ENCODE measurements at regions not wholly inside any gene's neighbourhood (a gene's known extent, or its start where the extent isn't known, plus 50 kb on each side); places are given as distances from the start of the nearest gene placed in this dataset.

GRCh38 chr11:69380921-69381581 is 87.1 kb downstream of the MYEOV start:
- TF ChIP-seq FOXP2 (optimal IDR thresholded peaks at IDR 0.05; ENCODE audit: control extremely low read depth, extremely low read length, insufficient read depth) (no peak), EZH2 (IDR thresholded peaks at IDR 0.05) (no peak), POLR2AphosphoS5 (IDR thresholded peaks at IDR 0.05; ENCODE audit: borderline replicate concordance, low read depth, low read length) (no peak)
- Histone ChIP-seq H3K9ac (ENCODE audit: insufficient read length) (no peak overlapping the region), H3K27ac (no peak overlapping the region), H3K4me3 (no peak overlapping the region), H3K9me3 (ENCODE audit: low read depth, low read length) (no peaks in the 10 kb centered on the region), H3K36me3 (ENCODE audit: insufficient read depth, low read length) (no peaks in the 10 kb centered on the region)
- no peak for DNase-seq (ENCODE audit: low read depth, low spot score)

GRCh38 chr11:69381681-69382130 is 87.8 kb downstream of the MYEOV start:
- Histone ChIP-seq H3K27ac (no peak overlapping the region), H3K4me3 (no peak overlapping the region), H3K9me3 (ENCODE audit: low read depth, low read length) (no peaks in the 10 kb centered on the region), H3K36me3 (ENCODE audit: insufficient read depth, low read length) (no peaks in the 10 kb centered on the region), H3K9ac (ENCODE audit: insufficient read length) (no peak overlapping the region)
- TF ChIP-seq EZH2 (IDR thresholded peaks at IDR 0.05) (no peak), POLR2AphosphoS5 (IDR thresholded peaks at IDR 0.05; ENCODE audit: borderline replicate concordance, low read depth, low read length) (no peak), FOXP2 (optimal IDR thresholded peaks at IDR 0.05; ENCODE audit: control extremely low read depth, extremely low read length, insufficient read depth) (no peak)
- no peak for DNase-seq (ENCODE audit: low read depth, low spot score)

- DNase-seq (ENCODE audit: low read depth, low spot score), result no peak
- H3K36me3 ChIP-seq (ENCODE audit: insufficient read depth, low read length), result no peaks in the 10 kb centered on the region
- H3K9me3 ChIP-seq (ENCODE audit: low read depth, low read length), result no peaks in the 10 kb centered on the region
- H3K4me3 ChIP-seq, result no peak overlapping the region
- TF ChIP-seq EZH2 (IDR thresholded peaks at IDR 0.05) (no peak), POLR2AphosphoS5 (IDR thresholded peaks at IDR 0.05; ENCODE audit: borderline replicate concordance, low read depth, low read length) (peak; percentile 59; the same call in 1 of the 2 replicates)
- no peak overlapping the region for H3K27ac ChIP-seq
- H3K9ac ChIP-seq (ENCODE audit: insufficient read length), result no peak overlapping the region
These were observed 88.5 kb downstream of the MYEOV start for GRCh38 chr11:69382131-69383128.

GRCh38 chr11:69383372-69384250 is 89.7 kb downstream of the MYEOV start:
- Histone ChIP-seq H3K4me3 (no peak overlapping the region), H3K9ac (ENCODE audit: insufficient read length) (no peak overlapping the region), H3K27ac (no peak overlapping the region), H3K36me3 (ENCODE audit: insufficient read depth, low read length) (no peaks in the 10 kb centered on the region), H3K9me3 (ENCODE audit: low read depth, low read length) (no peaks in the 10 kb centered on the region)
- TF ChIP-seq POLR2AphosphoS5 (IDR thresholded peaks at IDR 0.05; ENCODE audit: borderline replicate concordance, low read depth, low read length), result no peak
- no peak for DNase-seq (ENCODE audit: low read depth, low spot score)

- H3K36me3 ChIP-seq (ENCODE audit: insufficient read depth, low read length), result no peaks in the 10 kb centered on the region
- H3K9ac ChIP-seq (ENCODE audit: insufficient read length), result no peak overlapping the region
- TF ChIP-seq POLR2AphosphoS5 (IDR thresholded peaks at IDR 0.05; ENCODE audit: borderline replicate concordance, low read depth, low read length) (no peak), FOXP2 (optimal IDR thresholded peaks at IDR 0.05; ENCODE audit: control extremely low read depth, extremely low read length, insufficient read depth) (no peak), EZH2 (IDR thresholded peaks at IDR 0.05) (no peak)
- no peak overlapping the region for H3K27ac ChIP-seq
- H3K9me3 ChIP-seq (ENCODE audit: low read depth, low read length), result no peaks in the 10 kb centered on the region; the same call in 1 of the 2 replicates
- DNase-seq (ENCODE audit: low read depth, low spot score), result no peak
- no peak overlapping the region for H3K4me3 ChIP-seq
These were observed 90.5 kb downstream of the MYEOV start for GRCh38 chr11:69384251-69385143.

GRCh38 chr11:69385144-69385820 is 91.3 kb downstream of the MYEOV start:
- no peak for TF ChIP-seq FOXP2 (optimal IDR thresholded peaks at IDR 0.05; ENCODE audit: control extremely low read depth, extremely low read length, insufficient read depth)
- no peak for TF ChIP-seq POLR2AphosphoS5 (IDR thresholded peaks at IDR 0.05; ENCODE audit: borderline replicate concordance, low read depth, low read length)
- no peak for TF ChIP-seq EZH2 (IDR thresholded peaks at IDR 0.05)
- no peaks in the 10 kb centered on the region for H3K36me3 ChIP-seq (ENCODE audit: insufficient read depth, low read length)

More at GRCh38 chr11:69385144-69385820, 91.3 kb downstream of the MYEOV start:
- DNase-seq (ENCODE audit: low read depth, low spot score), result no peak
- no peak overlapping the region for H3K27ac ChIP-seq
- H3K9ac ChIP-seq (ENCODE audit: insufficient read length), result no peak overlapping the region
- H3K9me3 ChIP-seq (ENCODE audit: low read depth, low read length), result no peaks in the 10 kb centered on the region; the same call in 1 of the 2 replicates
- no peak overlapping the region for H3K4me3 ChIP-seq

All from SK-N-MC (cell line).